ENCODE measurements at regions not wholly inside any gene's neighbourhood (a gene's known extent, or its start where the extent isn't known, plus 50 kb on each side); places are given as distances from the start of the nearest gene placed in this dataset.
A peak's percentile ranks its signal among the peaks of the same experiment; 100 is the strongest.

DNA sequence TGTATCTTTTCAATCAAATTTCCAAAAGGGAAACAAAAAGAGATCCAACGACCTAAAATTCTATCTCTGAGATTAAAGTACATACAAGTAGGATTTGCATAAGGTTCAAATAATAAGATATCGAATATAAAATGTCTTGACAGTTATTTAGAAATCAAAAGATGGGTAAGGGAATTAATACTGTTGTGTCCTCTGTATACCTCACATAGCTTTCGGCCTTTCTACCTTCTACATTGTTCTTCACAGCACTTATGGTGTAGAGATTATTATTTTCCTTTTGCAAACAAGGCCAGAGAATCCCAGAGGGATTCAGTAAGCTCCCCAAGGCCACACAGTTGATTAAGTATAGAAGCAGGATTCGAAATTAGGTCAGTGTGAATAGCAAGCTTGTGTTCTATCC, 403.6 kb downstream of the SPRY2 start:
- 85% methylated on average over 4 of the region's 4 CpGs for WGBS
- Histone ChIP-seq H3K9ac (ENCODE audit: low read depth in 1 of 2, low read length in 2 of 2) (no peak overlapping the region), H3K4me3 (ENCODE audit: low read depth in 1 of 3, low read length in 3 of 3) (no peak overlapping the region)

DNA sequence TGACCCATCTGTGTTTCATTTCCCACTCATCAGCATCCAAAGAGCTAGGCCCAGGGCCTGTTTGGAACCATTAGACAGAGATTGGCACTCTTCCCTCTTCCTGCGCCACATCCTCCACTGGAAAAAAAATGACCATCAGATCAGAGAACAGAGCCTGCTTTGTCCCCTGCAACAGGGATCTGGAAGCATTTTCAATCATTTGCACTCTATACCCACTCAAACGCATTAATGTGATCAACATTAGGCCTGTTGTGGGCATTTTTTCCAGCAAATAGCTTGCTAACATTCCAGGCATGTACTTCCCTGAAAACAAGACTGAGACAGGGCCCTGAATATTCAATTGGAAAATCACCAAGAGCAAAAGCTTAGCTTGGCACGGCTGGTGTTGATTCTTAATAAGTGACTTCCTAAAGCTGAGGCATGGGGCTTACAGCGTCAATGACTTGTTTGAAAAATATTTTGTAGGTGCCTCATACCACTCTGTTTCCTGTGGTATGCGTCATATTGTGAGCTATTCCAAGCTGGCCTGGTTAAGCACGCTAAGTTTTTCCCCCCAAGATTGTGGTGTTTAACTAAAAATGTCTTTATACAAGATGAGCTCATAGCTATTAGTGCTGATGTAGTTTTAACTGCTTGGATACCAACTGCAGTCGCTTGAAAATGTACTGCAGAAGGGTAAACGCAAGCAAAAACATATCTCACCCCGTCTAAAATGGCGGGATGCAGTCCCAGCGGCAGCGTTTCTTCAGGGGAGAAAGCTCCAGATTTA, 404.4 kb downstream of the SPRY2 start:
- Histone ChIP-seq H3K9ac (ENCODE audit: low read depth in 1 of 2, low read length in 2 of 2) (no peak overlapping the region), H3K27ac (ENCODE audit: low read depth in 1 of 2, low read length in 2 of 2) (peak overlapping the region; percentile 35 to 41), H3K4me3 (ENCODE audit: low read depth in 1 of 3, low read length in 3 of 3) (no peak overlapping the region), H3K27me3 (ENCODE audit: control insufficient read depth in 4 of 4, insufficient read depth in 4 of 4, low read length in 3 of 4) (no peaks in the 10 kb centered on the region), H3K36me3 (ENCODE audit: control insufficient read depth in 4 of 4, insufficient read depth in 3 of 4, low read depth in 1 of 4, low read length in 3 of 4) (no peaks in the 10 kb centered on the region), H3K4me1 (ENCODE audit: control insufficient read depth in 4 of 4, insufficient read depth in 4 of 4, low read length in 3 of 4) (no peaks in the 10 kb centered on the region), H3K9me3 (ENCODE audit: control insufficient read depth in 4 of 4, low read length in 3 of 4) (no peaks in the 10 kb centered on the region)
- 81% methylated on average over 12 of the region's 12 CpGs for WGBS
- no peak for DNase-seq (ENCODE audit: low spot score)
- TF ChIP-seq HNF4A (conservative IDR thresholded peaks at IDR 0.05) (no peak), TAF1 (conservative IDR thresholded peaks at IDR 0.05) (no peak), GABPA (IDR thresholded peaks at IDR 0.05 in 1 of 2, conservative IDR thresholded peaks at IDR 0.05 in 1 of 2) (no peak), JUND (IDR thresholded peaks at IDR 0.05) (peak in 1 of 2 donors; percentile 38)

More for the DNA sequence above, 403.6 kb downstream of the SPRY2 start:
- TF ChIP-seq, protein P1, sequence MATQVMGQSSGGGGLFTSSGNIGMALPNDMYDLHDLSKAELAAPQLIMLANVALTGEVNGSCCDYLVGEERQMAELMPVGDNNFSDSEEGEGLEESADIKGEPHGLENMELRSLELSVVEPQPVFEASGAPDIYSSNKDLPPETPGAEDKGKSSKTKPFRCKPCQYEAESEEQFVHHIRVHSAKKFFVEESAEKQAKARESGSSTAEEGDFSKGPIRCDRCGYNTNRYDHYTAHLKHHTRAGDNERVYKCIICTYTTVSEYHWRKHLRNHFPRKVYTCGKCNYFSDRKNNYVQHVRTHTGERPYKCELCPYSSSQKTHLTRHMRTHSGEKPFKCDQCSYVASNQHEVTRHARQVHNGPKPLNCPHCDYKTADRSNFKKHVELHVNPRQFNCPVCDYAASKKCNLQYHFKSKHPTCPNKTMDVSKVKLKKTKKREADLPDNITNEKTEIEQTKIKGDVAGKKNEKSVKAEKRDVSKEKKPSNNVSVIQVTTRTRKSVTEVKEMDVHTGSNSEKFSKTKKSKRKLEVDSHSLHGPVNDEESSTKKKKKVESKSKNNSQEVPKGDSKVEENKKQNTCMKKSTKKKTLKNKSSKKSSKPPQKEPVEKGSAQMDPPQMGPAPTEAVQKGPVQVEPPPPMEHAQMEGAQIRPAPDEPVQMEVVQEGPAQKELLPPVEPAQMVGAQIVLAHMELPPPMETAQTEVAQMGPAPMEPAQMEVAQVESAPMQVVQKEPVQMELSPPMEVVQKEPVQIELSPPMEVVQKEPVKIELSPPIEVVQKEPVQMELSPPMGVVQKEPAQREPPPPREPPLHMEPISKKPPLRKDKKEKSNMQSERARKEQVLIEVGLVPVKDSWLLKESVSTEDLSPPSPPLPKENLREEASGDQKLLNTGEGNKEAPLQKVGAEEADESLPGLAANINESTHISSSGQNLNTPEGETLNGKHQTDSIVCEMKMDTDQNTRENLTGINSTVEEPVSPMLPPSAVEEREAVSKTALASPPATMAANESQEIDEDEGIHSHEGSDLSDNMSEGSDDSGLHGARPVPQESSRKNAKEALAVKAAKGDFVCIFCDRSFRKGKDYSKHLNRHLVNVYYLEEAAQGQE (IDR thresholded peaks at IDR 0.05), result no peak
- TF ChIP-seq FOXA1 (IDR thresholded peaks at IDR 0.05), result no peak
- no peak for TF ChIP-seq HNF4A (conservative IDR thresholded peaks at IDR 0.05)
- TF ChIP-seq, protein P2, sequence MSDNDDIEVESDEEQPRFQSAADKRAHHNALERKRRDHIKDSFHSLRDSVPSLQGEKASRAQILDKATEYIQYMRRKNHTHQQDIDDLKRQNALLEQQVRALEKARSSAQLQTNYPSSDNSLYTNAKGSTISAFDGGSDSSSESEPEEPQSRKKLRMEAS (IDR thresholded peaks at IDR 0.05), result no peak
- TF ChIP-seq YY1 (IDR thresholded peaks at IDR 0.05), result no peak
- no peak for TF ChIP-seq EGR1 (IDR thresholded peaks at IDR 0.05; ENCODE audit: low read depth in 2 of 2)
- TF ChIP-seq GABPA (IDR thresholded peaks at IDR 0.05 in 1 of 2, conservative IDR thresholded peaks at IDR 0.05 in 1 of 2), result no peak
- no peak for TF ChIP-seq FOXA2 (IDR thresholded peaks at IDR 0.05)
- no peak for TF ChIP-seq SP1 (IDR thresholded peaks at IDR 0.05)
- no peak for TF ChIP-seq NR2F2 (IDR thresholded peaks at IDR 0.05)
- Histone ChIP-seq H3K9me3 (ENCODE audit: control insufficient read depth in 4 of 4, low read length in 3 of 4) (no peaks in the 10 kb centered on the region), H3K36me3 (ENCODE audit: control insufficient read depth in 4 of 4, insufficient read depth in 3 of 4, low read depth in 1 of 4, low read length in 3 of 4) (no peaks in the 10 kb centered on the region), H3K27ac (ENCODE audit: low read depth in 1 of 2, low read length in 2 of 2) (no peak overlapping the region), H3K27me3 (ENCODE audit: control insufficient read depth in 4 of 4, insufficient read depth in 4 of 4, low read length in 3 of 4) (no peaks in the 10 kb centered on the region), H3K4me1 (ENCODE audit: control insufficient read depth in 4 of 4, insufficient read depth in 4 of 4, low read length in 3 of 4) (no peaks in the 10 kb centered on the region)
- DNase-seq (ENCODE audit: low spot score), result no peak

DNA sequence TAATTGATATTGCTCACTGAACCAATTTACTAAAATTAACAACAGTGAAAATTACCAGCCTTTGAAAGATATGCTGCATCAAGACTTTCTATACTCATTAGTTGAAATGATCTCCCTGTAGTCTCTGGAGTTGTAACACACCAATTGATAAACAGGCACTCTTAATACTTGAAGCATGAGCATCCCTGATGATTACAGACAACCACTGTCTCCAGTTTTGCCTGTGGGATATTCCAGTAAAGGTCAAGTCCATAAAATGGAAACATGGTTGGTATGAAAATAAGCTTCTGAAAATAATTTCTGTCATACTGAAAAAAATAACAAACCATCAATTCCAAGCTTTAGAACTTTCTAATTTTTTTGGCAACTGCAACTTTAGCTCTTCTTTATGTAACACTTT, 405.8 kb downstream of the SPRY2 start:
- no peak for TF ChIP-seq EGR1 (IDR thresholded peaks at IDR 0.05; ENCODE audit: low read depth in 2 of 2)
- TF ChIP-seq RAD21 (IDR thresholded peaks at IDR 0.05), result no peak
- TF ChIP-seq HNF4A (conservative IDR thresholded peaks at IDR 0.05), result no peak
- TF ChIP-seq, protein P3, sequence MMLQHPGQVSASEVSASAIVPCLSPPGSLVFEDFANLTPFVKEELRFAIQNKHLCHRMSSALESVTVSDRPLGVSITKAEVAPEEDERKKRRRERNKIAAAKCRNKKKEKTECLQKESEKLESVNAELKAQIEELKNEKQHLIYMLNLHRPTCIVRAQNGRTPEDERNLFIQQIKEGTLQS (IDR thresholded peaks at IDR 0.05), result no peak
- no peak for TF ChIP-seq GABPA (IDR thresholded peaks at IDR 0.05 in 1 of 2, conservative IDR thresholded peaks at IDR 0.05 in 1 of 2)
- TF ChIP-seq YY1 (IDR thresholded peaks at IDR 0.05), result no peak
- TF ChIP-seq, protein P4, sequence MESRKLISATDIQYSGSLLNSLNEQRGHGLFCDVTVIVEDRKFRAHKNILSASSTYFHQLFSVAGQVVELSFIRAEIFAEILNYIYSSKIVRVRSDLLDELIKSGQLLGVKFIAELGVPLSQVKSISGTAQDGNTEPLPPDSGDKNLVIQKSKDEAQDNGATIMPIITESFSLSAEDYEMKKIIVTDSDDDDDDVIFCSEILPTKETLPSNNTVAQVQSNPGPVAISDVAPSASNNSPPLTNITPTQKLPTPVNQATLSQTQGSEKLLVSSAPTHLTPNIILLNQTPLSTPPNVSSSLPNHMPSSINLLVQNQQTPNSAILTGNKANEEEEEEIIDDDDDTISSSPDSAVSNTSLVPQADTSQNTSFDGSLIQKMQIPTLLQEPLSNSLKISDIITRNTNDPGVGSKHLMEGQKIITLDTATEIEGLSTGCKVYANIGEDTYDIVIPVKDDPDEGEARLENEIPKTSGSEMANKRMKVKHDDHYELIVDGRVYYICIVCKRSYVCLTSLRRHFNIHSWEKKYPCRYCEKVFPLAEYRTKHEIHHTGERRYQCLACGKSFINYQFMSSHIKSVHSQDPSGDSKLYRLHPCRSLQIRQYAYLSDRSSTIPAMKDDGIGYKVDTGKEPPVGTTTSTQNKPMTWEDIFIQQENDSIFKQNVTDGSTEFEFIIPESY (IDR thresholded peaks at IDR 0.05), result no peak
- no peak for TF ChIP-seq JUND (IDR thresholded peaks at IDR 0.05)
- TF ChIP-seq NR2F2 (IDR thresholded peaks at IDR 0.05), result no peak
- TF ChIP-seq RXRA (IDR thresholded peaks at IDR 0.05), result no peak
- no peak for TF ChIP-seq FOXA1 (IDR thresholded peaks at IDR 0.05)
- TF ChIP-seq, protein P2 (IDR thresholded peaks at IDR 0.05), result no peak
- no peak for TF ChIP-seq HNF4G (IDR thresholded peaks at IDR 0.05)
- TF ChIP-seq, protein P5, sequence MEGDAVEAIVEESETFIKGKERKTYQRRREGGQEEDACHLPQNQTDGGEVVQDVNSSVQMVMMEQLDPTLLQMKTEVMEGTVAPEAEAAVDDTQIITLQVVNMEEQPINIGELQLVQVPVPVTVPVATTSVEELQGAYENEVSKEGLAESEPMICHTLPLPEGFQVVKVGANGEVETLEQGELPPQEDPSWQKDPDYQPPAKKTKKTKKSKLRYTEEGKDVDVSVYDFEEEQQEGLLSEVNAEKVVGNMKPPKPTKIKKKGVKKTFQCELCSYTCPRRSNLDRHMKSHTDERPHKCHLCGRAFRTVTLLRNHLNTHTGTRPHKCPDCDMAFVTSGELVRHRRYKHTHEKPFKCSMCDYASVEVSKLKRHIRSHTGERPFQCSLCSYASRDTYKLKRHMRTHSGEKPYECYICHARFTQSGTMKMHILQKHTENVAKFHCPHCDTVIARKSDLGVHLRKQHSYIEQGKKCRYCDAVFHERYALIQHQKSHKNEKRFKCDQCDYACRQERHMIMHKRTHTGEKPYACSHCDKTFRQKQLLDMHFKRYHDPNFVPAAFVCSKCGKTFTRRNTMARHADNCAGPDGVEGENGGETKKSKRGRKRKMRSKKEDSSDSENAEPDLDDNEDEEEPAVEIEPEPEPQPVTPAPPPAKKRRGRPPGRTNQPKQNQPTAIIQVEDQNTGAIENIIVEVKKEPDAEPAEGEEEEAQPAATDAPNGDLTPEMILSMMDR (IDR thresholded peaks at IDR 0.05; ENCODE audit: low read depth, low read length, missing input control), result no peak
- Histone ChIP-seq H3K9me3 (ENCODE audit: control insufficient read depth in 4 of 4, low read length in 3 of 4) (no peaks in the 10 kb centered on the region), H3K4me3 (ENCODE audit: low read depth in 1 of 3, low read length in 3 of 3) (no peak overlapping the region), H3K9ac (ENCODE audit: low read depth in 1 of 2, low read length in 2 of 2) (no peak overlapping the region), H3K4me1 (ENCODE audit: control insufficient read depth in 4 of 4, insufficient read depth in 4 of 4, low read length in 3 of 4) (no peaks in the 10 kb centered on the region), H3K27me3 (ENCODE audit: control insufficient read depth in 4 of 4, insufficient read depth in 4 of 4, low read length in 3 of 4) (no peaks in the 10 kb centered on the region), H3K36me3 (ENCODE audit: control insufficient read depth in 4 of 4, insufficient read depth in 3 of 4, low read depth in 1 of 4, low read length in 3 of 4) (no peaks in the 10 kb centered on the region), H3K27ac (ENCODE audit: low read depth in 1 of 2, low read length in 2 of 2) (no peak overlapping the region)
- DNase-seq (ENCODE audit: low spot score), result no peak

All from liver (tissue), 8 donors.